ENCODE measurements at regions not wholly inside any gene's neighbourhood (a gene's known extent, or its start where the extent isn't known, plus 50 kb on each side); places are given as distances from the start of the nearest gene placed in this dataset.

GRCh38 chr4:181647396-181648147 is 595.6 kb upstream of the TENM3 start:
- no peak for DNase-seq

GRCh38 chr4:181650033-181650825 is 593.0 kb upstream of the TENM3 start:
- no peak for DNase-seq

- DNase-seq: no peak
Observed at GRCh38 chr4:181656748-181657147, 586.5 kb upstream of the TENM3 start.

GRCh38 chr4:181659202-181659601 is 584.0 kb upstream of the TENM3 start:
- DNase-seq: no peak

GRCh38 chr4:181659876-181660275 is 583.3 kb upstream of the TENM3 start:
- DNase-seq: no peak

- DNase-seq: no peak
Observed at GRCh38 chr4:181661090-181661489, 582.1 kb upstream of the TENM3 start.

GRCh38 chr4:181661923-181662322 is 581.3 kb upstream of the TENM3 start:
- no peak for DNase-seq

GRCh38 chr4:181662383-181662782 is 580.8 kb upstream of the TENM3 start:
- DNase-seq: no peak

- no peak for DNase-seq
Observed at GRCh38 chr4:181670506-181670905, 572.7 kb upstream of the TENM3 start.

GRCh38 chr4:181671672-181672071 is 571.5 kb upstream of the TENM3 start:
- no peak for DNase-seq

GRCh38 chr4:181672751-181673150 is 570.5 kb upstream of the TENM3 start:
- no peak for DNase-seq

- no peak for DNase-seq
Observed at GRCh38 chr4:181674315-181674875, 568.8 kb upstream of the TENM3 start.

- DNase-seq: no peak
Observed at GRCh38 chr4:181676546-181676945, 566.7 kb upstream of the TENM3 start.

- DNase-seq: no peak
Observed at GRCh38 chr4:181677201-181677600, 566.0 kb upstream of the TENM3 start.

- DNase-seq: no peak
Observed at GRCh38 chr4:181677621-181678020, 565.6 kb upstream of the TENM3 start.

- DNase-seq: no peak
Observed at GRCh38 chr4:181679754-181680153, 563.4 kb upstream of the TENM3 start.

GRCh38 chr4:181682367-181683047 is 560.7 kb upstream of the TENM3 start:
- DNase-seq: no peak

GRCh38 chr4:181684310-181684709 is 558.9 kb upstream of the TENM3 start:
- no peak for DNase-seq

GRCh38 chr4:181685461-181685860 is 557.7 kb upstream of the TENM3 start:
- DNase-seq: no peak

GRCh38 chr4:181685911-181686310 is 557.3 kb upstream of the TENM3 start:
- DNase-seq: no peak

- no peak for DNase-seq
Observed at GRCh38 chr4:181687116-181687515, 556.1 kb upstream of the TENM3 start.

GRCh38 chr4:181688432-181688831 is 554.8 kb upstream of the TENM3 start:
- no peak for DNase-seq

- DNase-seq: no peak
Observed at GRCh38 chr4:181688872-181689271, 554.3 kb upstream of the TENM3 start.

All from right forelimb (tissue), 1 donor.